Activated CD8-positive, alpha-beta memory T cell treated with anti-CD3 and anti-CD28 coated beads for 24 hours (primary cell): ENCODE measurements at regions not wholly inside any gene's neighbourhood (a gene's known extent, or its start where the extent isn't known, plus 50 kb on each side); places are given as distances from the start of the nearest gene placed in this dataset.
"Not testable (repeated sequence)": the region's sequence is repeated elsewhere in the genome, so short reads cannot be mapped to it uniquely, and the experiment has no call there.

ENCODE experiments used
- DNase-seq: peaks from one replicate; pipeline ENCODE4 v3.0.0-alpha.2; 2020

DNA sequence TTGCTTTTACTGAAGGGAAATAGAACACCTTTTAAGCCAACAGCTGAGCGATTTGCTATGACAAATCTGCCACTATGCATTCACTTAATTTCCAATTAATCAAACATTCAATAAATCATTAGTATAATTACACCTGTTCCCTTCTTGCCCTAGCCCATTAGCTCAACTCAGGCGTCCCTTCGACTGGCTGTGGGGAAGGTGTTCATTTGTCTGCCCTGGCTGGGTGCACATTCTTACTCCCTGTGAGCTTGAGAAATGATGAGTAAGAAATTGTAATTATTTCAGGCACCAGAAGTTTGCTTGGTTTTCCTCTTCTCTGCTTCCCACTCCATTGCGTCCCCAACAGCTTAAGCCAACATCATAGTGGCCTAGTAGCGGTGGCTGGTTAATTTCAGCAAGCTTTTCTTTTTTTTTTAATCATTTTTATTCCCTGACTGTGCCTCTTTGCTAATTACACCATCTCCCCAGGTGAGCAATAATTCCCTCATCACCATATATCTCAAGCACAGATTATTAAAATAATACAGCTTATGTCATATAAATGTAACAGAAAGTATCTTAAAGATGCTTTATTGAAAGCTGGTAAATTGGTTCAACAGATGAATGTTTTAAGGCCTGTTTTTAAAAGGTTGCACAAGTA, 623.9 kb upstream of the RBFOX1 start:
- DNase-seq, result no peak

DNA sequence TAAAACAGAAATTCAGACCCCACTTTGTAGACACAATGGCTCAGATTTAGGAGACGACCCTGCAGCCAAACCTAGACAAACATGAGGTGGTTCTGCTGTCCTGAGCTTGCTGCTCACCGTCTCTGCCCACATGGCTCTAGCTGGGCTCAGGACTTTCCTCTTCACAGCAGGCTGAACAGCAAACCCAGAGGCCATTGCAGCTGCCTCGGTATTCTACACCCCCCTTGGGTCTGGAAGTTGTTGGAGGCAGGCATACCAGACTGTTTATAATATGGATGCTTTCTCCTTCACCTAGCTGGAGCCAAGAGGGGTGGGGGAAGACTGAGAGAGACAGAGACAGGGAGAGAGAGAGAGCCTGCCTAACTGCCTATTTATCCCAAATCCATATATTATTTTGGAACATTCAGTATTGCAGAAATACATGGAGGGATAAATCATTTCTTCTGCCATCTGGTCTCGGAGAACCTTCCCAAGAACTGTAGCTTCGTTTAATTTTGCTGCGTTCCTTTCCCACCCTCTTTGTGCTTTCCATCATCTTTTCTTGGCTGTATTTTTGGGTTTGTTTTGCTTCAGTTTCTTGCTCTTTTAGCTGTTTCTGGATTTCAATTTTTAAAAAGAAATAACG, 628.2 kb upstream of the RBFOX1 start:
- no peak for DNase-seq

- DNase-seq, result no peak
These were observed 631.5 kb upstream of the RBFOX1 start for GRCh38 chr16:6701096-6701495.

GRCh38 chr16:6698548-6698947, 634.1 kb upstream of the RBFOX1 start:
- DNase-seq, result no peak

DNA sequence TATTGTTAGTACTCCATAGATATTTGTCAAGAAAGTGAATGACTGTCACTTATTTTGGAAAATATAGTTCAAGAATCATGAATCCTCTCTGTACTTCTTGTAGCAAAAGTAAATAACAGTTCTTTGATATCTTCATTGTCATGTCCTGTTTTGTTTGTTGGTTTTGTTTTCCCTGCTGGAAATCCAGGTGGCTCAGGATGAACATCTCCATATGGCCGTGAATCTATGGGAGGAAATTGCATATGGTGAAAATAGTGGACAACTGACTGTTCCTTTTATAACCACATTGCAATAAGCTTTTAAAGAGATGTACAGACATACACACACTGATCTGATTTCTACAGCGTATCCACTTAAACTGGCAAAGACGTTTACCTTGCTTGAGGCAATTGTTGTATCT, 637.0 kb upstream of the RBFOX1 start:
- DNase-seq, result no peak

DNA sequence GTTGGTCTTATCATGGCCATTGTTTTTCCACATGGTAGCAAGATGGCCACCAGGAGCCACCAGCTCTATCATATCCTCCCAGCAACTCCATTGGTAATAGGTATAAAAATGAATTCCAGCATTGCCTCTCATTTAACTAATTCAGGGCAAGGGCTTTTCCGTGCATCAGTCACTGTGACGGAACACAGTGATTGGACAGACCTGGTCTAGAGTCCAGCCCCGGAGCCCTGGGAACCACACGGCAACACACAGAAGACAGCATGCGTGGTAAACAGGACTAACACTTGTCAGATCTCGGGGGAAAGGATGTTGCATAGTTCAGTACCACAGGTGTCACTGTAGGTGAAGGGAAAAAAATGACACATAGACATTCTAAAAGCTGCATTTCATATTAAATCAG, 638.0 kb upstream of the RBFOX1 start:
- no peak for DNase-seq

GRCh38 chr16:6693418-6693817, 639.2 kb upstream of the RBFOX1 start:
- not testable (repeated sequence) for DNase-seq

GRCh38 chr16:6692874-6693273, 639.8 kb upstream of the RBFOX1 start:
- no peak for DNase-seq

DNA sequence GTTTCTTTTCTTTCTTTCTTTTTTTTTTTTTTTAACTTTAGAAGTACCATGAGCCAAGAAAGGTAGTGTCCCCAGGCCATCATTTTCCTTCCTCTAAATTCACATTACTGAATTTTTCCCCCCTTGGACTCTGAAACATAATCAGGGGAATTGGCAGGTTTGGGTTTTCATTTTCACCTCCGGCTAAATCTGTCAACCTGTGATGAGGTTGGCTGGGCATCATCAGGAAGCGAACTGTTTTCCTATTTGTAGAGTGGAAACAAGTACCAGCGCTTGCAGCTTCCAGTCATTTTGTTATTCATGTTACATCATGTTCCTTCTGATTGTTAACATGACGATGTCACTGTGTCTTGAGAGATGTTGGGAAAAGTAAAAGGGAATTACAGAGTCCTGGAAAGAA, 641.9 kb upstream of the RBFOX1 start:
- no peak for DNase-seq

GRCh38 chr16:6689643-6690042, 643.0 kb upstream of the RBFOX1 start:
- no peak for DNase-seq

- DNase-seq, result no peak
These were observed 645.1 kb upstream of the RBFOX1 start for GRCh38 chr16:6687593-6687992.

- no peak for DNase-seq
These were observed 648.5 kb upstream of the RBFOX1 start for GRCh38 chr16:6684076-6684673.

- no peak for DNase-seq
These were observed 650.4 kb upstream of the RBFOX1 start for GRCh38 chr16:6682142-6682811.

GRCh38 chr16:6678586-6678985, 654.1 kb upstream of the RBFOX1 start:
- no peak for DNase-seq

DNA sequence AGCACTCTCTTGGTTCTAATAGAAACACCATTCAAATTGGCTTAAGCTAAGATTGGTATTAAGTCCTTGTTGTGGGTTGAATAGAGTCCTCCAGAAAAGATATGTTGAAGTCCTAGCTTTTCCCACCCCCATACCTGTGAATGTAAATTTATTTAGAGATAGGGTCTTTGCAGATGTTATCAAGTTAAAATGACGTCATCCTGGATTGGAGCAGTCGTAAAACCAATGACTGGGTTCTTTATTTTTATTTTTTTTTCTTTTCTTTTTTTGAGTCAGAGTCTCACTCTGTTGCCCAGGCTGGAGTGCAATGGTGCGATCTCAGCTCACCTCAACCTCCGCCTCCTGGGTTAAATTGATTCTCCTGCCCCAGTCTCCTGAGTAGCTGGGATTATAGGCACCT, 658.6 kb upstream of the RBFOX1 start:
- no peak for DNase-seq

DNA sequence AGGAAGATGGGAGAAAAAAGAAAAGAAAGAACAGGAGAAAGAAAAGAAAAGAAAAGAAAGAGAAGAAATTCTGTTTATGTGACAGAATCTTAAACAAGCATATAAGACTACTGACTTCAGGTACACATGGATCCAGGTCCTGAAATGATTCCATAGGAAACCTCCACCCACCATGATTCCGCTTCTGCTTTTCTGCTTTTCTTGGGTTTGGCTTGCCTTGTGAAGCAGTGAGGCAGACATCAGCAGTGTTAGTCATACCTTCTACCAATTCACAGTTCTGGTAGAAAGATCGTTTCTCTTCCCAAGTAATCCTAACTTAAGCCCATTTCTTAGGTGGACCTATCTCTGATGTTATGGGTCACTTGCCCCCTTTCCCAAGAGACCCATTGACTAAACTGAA, 660.1 kb upstream of the RBFOX1 start:
- DNase-seq, result no peak

DNA sequence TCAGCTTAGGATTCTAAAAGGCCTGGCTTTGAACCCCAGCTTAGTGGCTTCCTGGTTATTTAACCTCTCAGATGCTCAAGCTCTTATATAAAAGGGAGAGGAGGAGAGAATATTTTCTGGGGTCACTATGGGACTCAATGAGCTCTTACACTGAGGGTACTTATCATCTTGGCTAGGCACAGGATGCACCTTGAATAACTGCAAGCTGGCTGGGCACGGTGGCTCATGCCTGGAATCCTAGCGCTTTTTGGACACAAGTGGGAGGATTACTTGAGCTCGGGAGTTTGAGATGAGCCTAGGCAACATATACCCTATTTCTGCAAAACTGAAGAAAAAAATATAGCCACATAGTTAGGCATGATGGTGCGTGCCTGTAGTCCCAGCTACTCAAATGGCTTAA, 665.3 kb upstream of the RBFOX1 start:
- DNase-seq, result no peak

- no peak for DNase-seq
These were observed 667.5 kb upstream of the RBFOX1 start for GRCh38 chr16:6665126-6665525.

DNA sequence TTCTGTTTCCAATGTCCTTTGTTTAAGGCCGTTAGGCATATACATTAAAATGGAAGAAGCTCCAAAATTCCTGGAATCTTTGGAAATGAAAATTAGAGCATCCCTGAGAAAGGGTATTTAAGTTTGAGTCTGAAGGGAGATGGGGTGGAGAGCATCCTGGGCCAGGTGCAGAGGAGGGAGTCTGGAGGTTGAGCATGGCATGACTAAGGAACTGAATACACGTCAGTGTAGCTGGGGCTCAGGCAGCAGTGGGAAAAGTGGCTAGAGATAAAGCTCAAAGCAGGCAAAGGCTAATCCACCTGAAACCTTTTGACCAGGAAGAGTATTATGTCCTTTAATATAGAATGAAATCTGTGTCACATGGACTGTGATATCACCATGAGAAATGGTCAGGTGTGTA, 669.0 kb upstream of the RBFOX1 start:
- no peak for DNase-seq

- no peak for DNase-seq
These were observed 675.9 kb upstream of the RBFOX1 start for GRCh38 chr16:6656760-6657159.

GRCh38 chr16:6646891-6647290, 685.8 kb upstream of the RBFOX1 start:
- no peak for DNase-seq

DNA sequence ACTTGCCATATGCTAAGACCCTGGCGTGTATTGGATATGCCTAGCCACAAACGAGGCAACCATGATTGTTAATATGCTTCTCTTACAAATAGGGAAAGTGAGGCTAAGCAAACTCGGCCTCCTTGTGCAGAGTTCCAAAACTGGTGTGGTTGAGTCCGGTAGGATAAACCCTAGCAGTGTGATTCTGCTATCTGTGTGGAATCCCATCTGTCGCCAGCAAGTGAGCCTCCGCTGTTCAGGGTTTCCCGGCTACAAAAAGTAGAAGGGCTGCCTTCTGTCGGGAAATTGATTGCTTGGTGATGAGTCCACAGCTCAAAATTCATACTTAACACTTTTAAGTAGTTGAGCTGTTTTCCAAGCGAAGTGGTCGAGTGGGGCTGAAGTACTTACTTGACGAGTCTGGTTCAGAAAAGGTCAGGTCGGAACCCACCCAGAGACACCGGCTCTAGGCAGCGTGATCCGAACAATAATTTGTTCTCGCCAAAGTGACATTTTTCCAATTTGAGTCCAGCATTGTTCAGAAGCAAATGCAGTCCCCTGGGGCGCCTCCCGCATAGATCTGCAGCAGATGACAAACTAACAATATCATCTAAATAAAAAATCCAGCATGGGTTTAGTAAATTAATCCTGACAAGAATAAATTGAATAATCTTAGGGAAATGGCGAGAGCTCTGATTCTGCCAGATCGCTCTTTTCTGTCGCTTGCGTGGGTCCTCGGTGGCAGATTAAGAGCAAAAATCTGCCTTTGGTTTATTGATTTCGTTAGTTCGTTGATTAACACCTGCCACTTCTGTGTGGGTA, 686.7 kb upstream of the RBFOX1 start:
- DNase-seq, result no peak

DNA sequence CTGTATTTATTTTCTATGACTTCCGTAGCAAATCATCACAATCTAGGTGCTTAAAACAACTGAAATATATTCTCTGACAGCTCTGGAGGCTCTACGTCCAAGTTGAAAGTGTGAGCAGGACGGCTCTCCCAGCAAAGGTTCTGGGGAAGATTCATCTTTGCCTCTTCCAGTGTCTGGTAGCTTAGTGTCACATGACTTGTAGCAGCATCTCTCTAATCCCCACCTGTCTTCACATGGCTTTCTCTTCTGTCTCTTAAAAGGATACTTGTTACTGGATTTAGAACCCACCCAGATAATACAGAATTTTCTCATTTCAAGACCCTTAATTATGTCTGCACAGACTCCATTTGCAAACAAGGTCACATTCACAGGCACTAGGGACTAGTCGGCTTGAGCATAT, 687.7 kb upstream of the RBFOX1 start:
- no peak for DNase-seq
